GM18867 (cell line): ENCODE measurements at regions not wholly inside any gene's neighbourhood (a gene's known extent, or its start where the extent isn't known, plus 50 kb on each side); places are given as distances from the start of the nearest gene placed in this dataset.

Experiments used
- ATAC-seq: cut with Tn5 transposase; IDR thresholded peaks from one replicate; pipeline ENCODE4 v1.9.1; 2021; ENCODE audit warnings: mild to moderate bottlenecking, moderate library complexity; ENCODE audit not compliant: unreplicated experiment

- peak; percentile 89 for ATAC-seq
Measured at GRCh38 chr1:193368302-193368701, 181.9 kb upstream of the B3GALT2 start.

GRCh38 chr1:193367863-193368262, 181.4 kb upstream of the B3GALT2 start:
- ATAC-seq, result peak; percentile 13

GRCh38 chr1:193366764-193367507, 180.5 kb upstream of the B3GALT2 start:
- no peak for ATAC-seq

GRCh38 chr1:193365966-193366365, 179.6 kb upstream of the B3GALT2 start:
- ATAC-seq, result no peak

- ATAC-seq, result no peak
Measured at GRCh38 chr1:193359631-193360030, 173.2 kb upstream of the B3GALT2 start.

GRCh38 chr1:193358419-193358818, 172.0 kb upstream of the B3GALT2 start:
- ATAC-seq, result no peak

- no peak for ATAC-seq
Measured at GRCh38 chr1:193356249-193356648, 169.8 kb upstream of the B3GALT2 start.

- no peak for ATAC-seq
Measured at GRCh38 chr1:193355626-193356025, 169.2 kb upstream of the B3GALT2 start.

GRCh38 chr1:193355178-193355577, 168.8 kb upstream of the B3GALT2 start:
- no peak for ATAC-seq

- no peak for ATAC-seq
Measured at GRCh38 chr1:193348769-193349535, 162.5 kb upstream of the B3GALT2 start.

- ATAC-seq, result no peak
Measured at GRCh38 chr1:193348091-193348768, 161.8 kb upstream of the B3GALT2 start.

GRCh38 chr1:193346085-193346484, 159.7 kb upstream of the B3GALT2 start:
- no peak for ATAC-seq

- ATAC-seq, result no peak
Measured at GRCh38 chr1:193342811-193343210, 156.4 kb upstream of the B3GALT2 start.

GRCh38 chr1:193340331-193340730, 153.9 kb upstream of the B3GALT2 start:
- no peak for ATAC-seq

- ATAC-seq, result no peak
Measured at GRCh38 chr1:193339401-193339800, 153.0 kb upstream of the B3GALT2 start.

- ATAC-seq, result peak; percentile 69
Measured at GRCh38 chr1:193338194-193338593, 151.8 kb upstream of the B3GALT2 start.

- no peak for ATAC-seq
Measured at GRCh38 chr1:193335806-193336428, 149.5 kb upstream of the B3GALT2 start.

- no peak for ATAC-seq
Measured at GRCh38 chr1:193333166-193333565, 146.8 kb upstream of the B3GALT2 start.

GRCh38 chr1:193326296-193326695, 139.9 kb upstream of the B3GALT2 start:
- no peak for ATAC-seq

- ATAC-seq, result no peak
Measured at GRCh38 chr1:193325771-193326170, 139.4 kb upstream of the B3GALT2 start.

- ATAC-seq, result no peak
Measured at GRCh38 chr1:193325042-193325441, 138.6 kb upstream of the B3GALT2 start.
